HG03520 (cell line): ENCODE measurements at regions not wholly inside any gene's neighbourhood (a gene's known extent, or its start where the extent isn't known, plus 50 kb on each side); places are given as distances from the start of the nearest gene placed in this dataset.
A peak's percentile ranks its signal among the peaks of the same experiment; 100 is the strongest.

Source experiments
- ATAC-seq: cut with Tn5 transposase; IDR thresholded peaks from one replicate; pipeline ENCODE4 v1.9.1; 2021; ENCODE audit warnings: mild to moderate bottlenecking, moderate library complexity; ENCODE audit not compliant: unreplicated experiment

GRCh38 chr13:99123101-99124045, 77.3 kb upstream of the UBAC2 start:
- no peak for ATAC-seq

GRCh38 chr13:99124046-99124400, 76.6 kb upstream of the UBAC2 start:
- no peak for ATAC-seq

- ATAC-seq: peak; percentile 88
These were observed 75.8 kb upstream of the UBAC2 start for GRCh38 chr13:99124794-99125316.

- ATAC-seq: no peak
These were observed 75.2 kb upstream of the UBAC2 start for GRCh38 chr13:99125326-99125915.

DNA sequence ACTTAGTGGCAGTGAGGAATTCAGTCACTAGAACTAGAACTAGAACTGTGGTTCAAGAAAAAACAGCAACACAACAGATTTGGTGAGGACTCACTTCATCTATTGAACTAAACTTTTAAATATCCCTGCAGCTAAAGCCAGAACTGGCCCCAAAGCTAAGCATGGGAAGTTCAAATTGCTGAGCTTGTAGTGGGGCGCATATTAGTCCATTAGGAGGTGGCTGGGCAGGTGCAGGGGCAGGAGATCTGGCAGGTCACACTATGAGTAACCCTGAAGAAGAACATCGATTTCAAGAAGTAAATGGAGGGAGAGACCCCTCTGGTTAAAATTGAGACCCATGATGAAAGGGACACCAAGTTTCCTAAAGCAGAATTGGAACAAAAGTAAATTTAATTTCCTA, 73.8 kb upstream of the UBAC2 start:
- no peak for ATAC-seq

DNA sequence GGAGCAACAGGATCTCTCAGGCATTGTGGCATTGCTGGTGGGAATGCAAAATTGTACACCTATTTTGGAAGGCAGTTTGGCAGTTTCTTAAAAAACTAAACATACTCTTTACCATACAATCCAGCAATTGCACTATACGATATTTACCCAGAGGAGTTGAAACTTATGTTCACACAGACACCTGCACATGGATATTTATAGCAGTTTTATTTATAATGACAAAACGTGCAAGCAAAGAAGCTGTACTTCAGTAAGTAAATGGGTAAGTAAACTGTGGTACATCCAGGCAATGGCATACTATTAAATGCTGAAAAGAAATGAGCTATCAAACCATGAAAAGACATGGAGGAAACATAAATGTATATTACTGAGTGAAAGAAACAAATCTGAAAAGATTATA, 71.6 kb upstream of the UBAC2 start:
- ATAC-seq: no peak

DNA sequence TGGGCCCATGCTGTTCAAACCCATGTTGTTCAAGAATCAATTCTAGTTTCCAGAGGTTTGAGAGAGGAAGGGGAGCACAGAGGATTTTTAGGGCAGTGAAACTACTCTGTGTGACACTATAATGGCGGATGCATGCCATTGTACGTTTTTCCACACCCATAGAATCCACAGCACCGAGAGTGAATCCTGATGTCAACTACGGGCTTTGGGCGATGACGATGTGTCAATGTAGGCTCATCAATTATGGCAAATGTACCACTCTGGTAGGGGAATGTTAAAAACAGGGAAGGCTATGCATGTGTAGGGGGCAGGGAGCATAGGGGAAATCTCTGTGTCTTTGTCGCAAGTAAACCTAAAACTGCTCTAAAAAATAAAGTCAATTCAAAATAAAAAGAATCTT, 70.7 kb upstream of the UBAC2 start:
- ATAC-seq: no peak

GRCh38 chr13:99131410-99131809, 69.2 kb upstream of the UBAC2 start:
- no peak for ATAC-seq

DNA sequence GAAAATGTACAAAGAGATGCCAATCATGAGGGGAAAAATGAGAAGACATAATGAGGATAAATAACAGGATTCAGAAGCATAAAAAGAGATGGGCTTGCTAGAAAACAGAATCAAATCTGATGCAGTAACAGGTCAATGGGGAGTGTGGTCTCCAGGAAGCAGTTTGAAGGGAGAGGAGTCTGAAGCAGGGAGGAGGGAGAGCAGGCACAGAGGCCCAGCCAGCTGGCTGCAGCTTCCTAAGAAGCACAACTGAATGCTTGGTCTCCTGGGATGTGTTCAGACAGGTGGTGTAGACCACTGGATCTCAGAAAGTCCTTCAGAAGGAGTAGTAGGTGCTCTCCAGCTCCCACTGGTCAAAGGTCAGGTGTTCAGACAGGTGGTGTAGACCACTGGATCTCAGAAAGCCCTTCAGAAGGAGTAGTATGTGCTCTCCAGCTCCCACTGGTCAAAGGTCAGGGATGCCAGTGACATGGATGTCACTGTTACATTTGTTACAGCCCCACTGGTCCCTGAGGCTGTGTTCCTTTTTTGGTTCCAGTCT, 68.3 kb upstream of the UBAC2 start:
- ATAC-seq: no peak

DNA sequence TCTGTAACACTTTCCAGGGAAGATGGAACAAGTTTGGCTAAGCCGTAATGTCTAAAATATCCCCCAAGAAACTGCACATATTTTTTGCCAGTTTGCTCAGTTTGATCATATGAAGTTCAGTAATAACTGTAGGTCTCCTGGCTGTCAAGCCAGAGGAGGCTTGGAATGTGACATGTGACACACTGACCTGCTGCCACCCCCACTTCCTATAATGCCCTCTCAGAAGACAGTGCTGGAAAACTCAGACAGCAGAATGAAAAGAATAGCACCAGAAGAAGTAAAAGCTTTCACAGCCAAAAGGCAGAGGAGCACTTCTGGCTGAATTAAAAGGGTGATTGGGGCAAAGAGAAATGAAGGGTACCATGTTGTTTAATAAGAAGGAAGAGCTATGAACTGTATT, 67.4 kb upstream of the UBAC2 start:
- no peak for ATAC-seq

DNA sequence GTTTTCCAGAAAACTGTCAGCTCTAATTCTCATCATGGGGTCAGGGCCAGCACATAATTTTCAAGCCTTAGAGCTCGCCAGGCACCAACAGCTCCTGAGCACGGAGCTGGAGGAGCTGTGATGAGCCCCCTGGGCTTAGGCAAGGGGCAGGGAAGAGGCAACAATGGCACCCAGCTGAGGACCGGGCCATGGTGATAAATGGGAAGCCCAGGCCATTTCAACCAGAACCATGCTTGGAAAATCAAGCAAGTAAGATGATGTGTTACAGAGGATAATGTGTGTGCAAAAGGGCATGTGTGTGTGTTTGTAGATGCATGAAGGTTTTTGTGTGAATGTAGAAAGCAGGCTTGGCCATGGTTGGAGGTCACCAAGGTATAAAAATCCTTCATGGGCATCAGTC, 66.8 kb upstream of the UBAC2 start:
- ATAC-seq: no peak

DNA sequence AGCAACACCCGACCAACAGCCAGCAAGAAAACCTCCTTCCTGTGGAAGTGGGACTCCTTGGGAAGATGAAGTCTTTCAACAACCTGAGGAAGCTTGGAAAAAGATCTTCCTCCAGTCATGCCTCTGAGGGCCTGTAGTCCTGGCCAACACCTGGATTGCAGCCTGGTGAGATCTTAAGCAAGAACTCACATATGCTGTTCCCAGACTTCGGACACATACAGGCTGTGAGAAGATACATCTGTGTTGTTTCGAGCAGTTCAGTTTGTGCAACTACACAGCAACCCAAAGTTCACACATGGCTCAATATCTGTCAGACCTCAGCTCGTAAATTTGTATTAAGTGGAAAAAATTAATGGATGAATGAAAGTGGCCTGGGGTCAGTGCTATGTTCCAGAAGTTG, 65.1 kb upstream of the UBAC2 start:
- no peak for ATAC-seq

DNA sequence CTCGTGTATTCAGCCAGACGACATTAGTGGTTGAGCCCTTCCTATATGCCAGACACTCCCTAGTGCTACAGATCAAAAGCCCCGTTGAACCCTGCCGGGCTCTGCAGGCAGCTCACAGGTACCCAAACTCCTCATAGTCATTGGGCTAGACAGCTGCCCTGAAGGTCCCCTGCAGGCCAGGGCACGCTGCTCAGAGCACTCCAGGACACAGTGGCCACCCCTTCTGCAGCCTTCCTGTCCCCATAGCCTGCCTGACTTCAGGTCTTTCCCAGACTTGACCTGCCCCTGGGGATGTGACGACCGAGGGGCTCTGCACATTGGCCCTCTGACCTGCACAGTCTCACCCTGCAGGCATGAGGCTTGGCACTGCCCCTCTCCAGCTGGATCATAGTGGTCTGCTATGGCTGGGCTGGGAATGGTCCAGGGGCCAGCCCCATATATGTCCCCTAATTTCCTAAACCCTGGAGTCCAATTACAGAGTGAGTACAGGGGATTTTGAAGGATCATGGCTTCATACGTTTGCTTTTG, 64.2 kb upstream of the UBAC2 start:
- no peak for ATAC-seq

DNA sequence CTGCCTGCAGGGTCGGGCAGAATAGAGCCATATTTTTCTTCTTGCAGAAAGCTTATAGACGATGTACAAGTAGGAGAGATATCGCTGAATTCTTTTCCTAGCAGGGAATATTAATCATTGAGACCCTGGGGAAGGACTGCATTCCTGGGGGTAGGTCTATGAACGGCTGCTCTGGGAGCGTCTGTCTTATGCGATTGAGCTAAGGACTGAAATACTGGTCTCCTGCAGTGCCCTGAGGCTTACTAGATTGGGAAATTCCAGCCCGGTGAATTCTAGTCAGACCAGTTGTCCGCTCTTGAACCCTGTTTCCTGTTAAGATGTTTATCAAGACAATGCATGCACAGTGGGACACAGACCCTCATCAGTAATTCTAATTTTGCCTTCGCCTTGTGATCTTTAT, 59.8 kb upstream of the UBAC2 start:
- ATAC-seq: no peak

DNA sequence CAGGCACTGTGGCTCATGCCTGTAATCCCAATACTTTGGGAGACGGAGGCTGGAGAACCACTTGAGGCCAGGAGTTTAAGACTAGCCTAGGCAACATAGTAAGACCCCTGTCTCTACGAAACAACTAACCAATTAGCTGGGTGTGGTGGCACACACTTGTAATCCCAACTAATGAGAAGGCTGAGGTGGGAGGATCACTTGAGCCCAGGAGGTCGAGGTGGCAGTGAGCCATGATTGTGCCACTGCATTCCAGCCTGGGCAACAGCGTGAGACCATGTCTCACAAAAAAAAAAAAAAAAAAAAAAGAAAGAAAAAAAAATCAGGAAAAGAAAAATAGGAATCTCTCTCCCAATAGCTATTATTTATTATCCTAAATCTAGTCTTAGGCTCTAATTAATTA, 56.8 kb upstream of the UBAC2 start:
- ATAC-seq: no peak

- ATAC-seq: no peak
These were observed 56.3 kb upstream of the UBAC2 start for GRCh38 chr13:99144306-99144705.

GRCh38 chr13:99145461-99145860, 55.2 kb upstream of the UBAC2 start:
- no peak for ATAC-seq

GRCh38 chr13:99150575-99151361, 49.9 kb upstream of the UBAC2 start:
- ATAC-seq: no peak
